HepG2 (cell line): ENCODE measurements at regions not wholly inside any gene's neighbourhood (a gene's known extent, or its start where the extent isn't known, plus 50 kb on each side); places are given as distances from the start of the nearest gene placed in this dataset.

ENCODE experiments used
- ATAC-seq: fragments of 200-7000 bp; cut with Tn5 transposase; 3 replicates; pipeline ENCODE4 v1.9.1; 2020; ENCODE audit warnings: mild to moderate bottlenecking, moderate library complexity
- BruUV-seq: library from RNA; stranded (reverse); fragments of 400-500 nt; replicated peaks from 2 replicates; lab custom pipeline; 2021; lab: Mats Ljungman, UMichigan
- CTCF ChIA-PET: fragments of 300-600 bp; formaldehyde crosslinking; extraction: SDS; loops from one replicate; lab custom pipeline; 2021; ENCODE audit warnings: low total read pairs, inconsistent platforms, low intra/inter-chr PET ratio; lab: Yijun Ruan, JAX
- POLR2A ChIA-PET: fragments of 350-600 bp; sonication (Branson Sonifier 250); formaldehyde crosslinking; loops from one replicate; lab custom pipeline; 2020; ENCODE audit warnings: antibody characterized with exemption, inconsistent platforms; lab: Yijun Ruan, JAX
- DNase-seq: peaks from one replicate; pipeline ENCODE4 v3.0.0-alpha.2; 2015; ENCODE audit warnings: low spot score
- FAIRE-seq: peaks from 3 replicates; lab custom pipeline; 2011; peaks lifted over from hg19 to GRCh38; lab: Jason Lieb, UNC
- H2AFZ ChIP-seq: one replicate; pipeline ENCODE4 v1.6.1; 2011; ENCODE audit warnings: low read length, inconsistent platforms
- H3K27ac ChIP-seq: fragments of 300-600 bp; 3 replicates; pipeline ENCODE4 v1.8.0; 2011; ENCODE audit warnings: mixed run types, mild to moderate bottlenecking, mixed read lengths, low read length, inconsistent platforms; ENCODE audit not compliant: insufficient read depth; ENCODE audit errors: extremely low read length
- H3K27me3 ChIP-seq, 2 experiments: fragments of 200-600 bp in 1 of 2; 2 replicates in 1 of 2; 3 replicates in 1 of 2; pipeline versions ENCODE4 v1.6.0 to v1.8.0; 2011; ENCODE audit warnings: low read length in 2 of 2, mild to moderate bottlenecking in 2 of 2, moderate library complexity in 2 of 2, inconsistent platforms in 1 of 2; ENCODE audit not compliant: insufficient read depth in 2 of 2, control insufficient read depth in 1 of 2
- H3K36me3 ChIP-seq, 2 experiments: fragments of 200-600 bp in 1 of 2; replicated peaks in 1 of 2; 2 replicates in 1 of 2; 3 replicates in 1 of 2; pipeline versions ENCODE4 v1.5.1 to v1.8.0; 2011; ENCODE audit warnings: low read length in 2 of 2, inconsistent platforms in 1 of 2; ENCODE audit not compliant: insufficient read depth in 2 of 2, control insufficient read depth in 1 of 2
- H3K4me1 ChIP-seq: 2 replicates; pipeline ENCODE4 v1.5.1; 2012; ENCODE audit warnings: low read length, inconsistent platforms; ENCODE audit not compliant: insufficient read depth
- H3K4me2 ChIP-seq: 2 replicates; pipeline ENCODE4 v1.6.0; 2011; ENCODE audit warnings: low read depth, low read length, inconsistent platforms
- H3K4me3 ChIP-seq, 3 experiments: fragments of 200-600 bp in 1 of 3; sonication (generic), shearing (Covaris generic) in 1 of 3; replicated peaks in 1 of 3; 2 replicates each; pipeline ENCODE4 v1.5.1; 2011 to 2016; ENCODE audit warnings: low read length in 3 of 3, inconsistent platforms in 2 of 3, low read depth in 2 of 3, mild to moderate bottlenecking in 2 of 3, control low read depth in 1 of 3, mixed read lengths in 1 of 3; ENCODE audit not compliant: insufficient read depth in 1 of 3
- H3K79me2 ChIP-seq: one replicate; pipeline ENCODE4 v1.6.1; 2011; ENCODE audit warnings: low read length, inconsistent platforms; ENCODE audit not compliant: insufficient read depth
- H3K9ac ChIP-seq: 2 replicates; pipeline ENCODE4 v1.6.0; 2011; ENCODE audit warnings: mild to moderate bottlenecking, low read depth, low read length, inconsistent platforms; ENCODE audit not compliant: insufficient read depth
- H3K9me3 ChIP-seq: 2 replicates; pipeline ENCODE4 v1.5.1; 2012; ENCODE audit warnings: mild to moderate bottlenecking, low read length
- H4K20me1 ChIP-seq: 2 replicates; pipeline ENCODE4 v1.6.0; 2011; ENCODE audit warnings: inconsistent platforms, mild to moderate bottlenecking, low read length, moderate library complexity; ENCODE audit not compliant: insufficient read depth
- CAMTA2 ChIP-seq: sonication (generic); formaldehyde crosslinking; IDR thresholded peaks from 2 replicates; pipeline ENCODE4 v1.4.0; 2020; ENCODE audit warnings: mild to moderate bottlenecking, missing genetic modification reagents, borderline replicate concordance
- DNMT3B ChIP-seq: conservative IDR thresholded peaks from 2 replicates; pipeline ENCODE4 v1.6.1; 2016; ENCODE audit warnings: missing biosample characterization, control low read depth
- DR1 ChIP-seq: sonication (generic); formaldehyde crosslinking; IDR thresholded peaks from 2 replicates; pipeline ENCODE4 v1.8.0; 2021; ENCODE audit warnings: mild to moderate bottlenecking, missing genetic modification reagents, inconsistent platforms
- KDM4B ChIP-seq: sonication (generic); formaldehyde crosslinking; IDR thresholded peaks from 2 replicates; pipeline ENCODE4 v1.4.0; 2020; ENCODE audit warnings: missing genetic modification reagents
- KMT2A ChIP-seq: sonication (generic); formaldehyde crosslinking; IDR thresholded peaks from 2 replicates; pipeline ENCODE4 v1.4.0; 2020; ENCODE audit warnings: missing genetic modification reagents
- NFIB ChIP-seq: sonication (generic); formaldehyde crosslinking; IDR thresholded peaks from 2 replicates; pipeline ENCODE4 v1.9.0; 2021; ENCODE audit warnings: missing genetic modification reagents, mild to moderate bottlenecking, borderline replicate concordance
- PLRG1 ChIP-seq: fragments of 450-650 bp; conservative IDR thresholded peaks from 2 replicates; pipeline ENCODE4 v1.6.1; 2016
- RAD21 ChIP-seq: fragments of 450-650 bp; formaldehyde crosslinking; IDR thresholded peaks from 2 replicates; pipeline ENCODE4 v1.5.0; 2020; ENCODE audit warnings: mild to moderate bottlenecking
- SMYD3 ChIP-seq: sonication (generic); formaldehyde crosslinking; IDR thresholded peaks from 2 replicates; pipeline ENCODE4 v1.8.1; 2023; ENCODE audit warnings: mild to moderate bottlenecking, missing genetic modification reagents
- ZNF143 ChIP-seq: sonication (generic); formaldehyde crosslinking; IDR thresholded peaks from 2 replicates; pipeline ENCODE4 v1.4.0; 2020; ENCODE audit warnings: missing genetic modification reagents
- ZNF160 ChIP-seq: sonication (generic); formaldehyde crosslinking; IDR thresholded peaks from 2 replicates; pipeline ENCODE4 v1.8.0; 2022; ENCODE audit warnings: mild to moderate bottlenecking, inconsistent platforms, missing genetic modification reagents
- ZNF234 ChIP-seq: sonication (generic); formaldehyde crosslinking; conservative IDR thresholded peaks from 2 replicates; pipeline ENCODE4 v1.5.1; 2020; ENCODE audit warnings: mild to moderate bottlenecking, missing genetic modification reagents
- ZNF44 ChIP-seq: sonication (generic); formaldehyde crosslinking; IDR thresholded peaks from 2 replicates; pipeline ENCODE4 v1.5.1; 2020; ENCODE audit warnings: mild to moderate bottlenecking, missing genetic modification reagents
- ZNF441 ChIP-seq: sonication (generic); formaldehyde crosslinking; IDR thresholded peaks from 2 replicates; pipeline ENCODE4 v1.7.0; 2021; ENCODE audit warnings: missing genetic modification reagents, borderline replicate concordance
- ZNF484 ChIP-seq: sonication (generic); formaldehyde crosslinking; IDR thresholded peaks from 2 replicates; pipeline ENCODE4 v1.5.1; 2020; ENCODE audit warnings: mild to moderate bottlenecking, low read depth, missing genetic modification reagents, borderline replicate concordance
- WGBS: methylation state at CpG from one replicate; pipeline ENCODE4 v1.1.6; 2017; ENCODE audit warnings: low lambda C conversion rate; 5-methylcytosine and 5-hydroxymethylcytosine counted together
- in situ Hi-C: cut with HindIII; loops from 2 replicates; pipeline ENCODE4 v1.10.0; 2017; ENCODE audit warnings: low pct_unique_long_range_greater_than_20kb; ENCODE audit not compliant: extremely low pct_ligation_motif_present
- intact Hi-C: fragments of 100-400 bp; cut with micrococcal nuclease; formaldehyde crosslinking; loops from one replicate; pipeline ENCODE4 v1.10.0; 2022; ENCODE audit not compliant: unreplicated experiment
- TF ChIP-seq, protein P1 (sequence below): sonication (generic); formaldehyde crosslinking; IDR thresholded peaks from 2 replicates; pipeline ENCODE4 v1.5.1; 2020; ENCODE audit warnings: missing genetic modification reagents, mild to moderate bottlenecking, borderline replicate concordance
- TF ChIP-seq, protein P2 (sequence below): sonication (generic); formaldehyde crosslinking; IDR thresholded peaks from 2 replicates; pipeline ENCODE4 v1.5.0; 2020; ENCODE audit warnings: missing genetic modification reagents, mild to moderate bottlenecking, borderline replicate concordance
- TF ChIP-seq, protein P3 (sequence below): sonication (generic); formaldehyde crosslinking; IDR thresholded peaks from 2 replicates; pipeline ENCODE4 v1.5.0; 2020; ENCODE audit warnings: mild to moderate bottlenecking, missing genetic modification reagents
- TF ChIP-seq, protein P4 (sequence below): sonication (generic); formaldehyde crosslinking; IDR thresholded peaks from 2 replicates; pipeline ENCODE4 v1.4.0; 2020; ENCODE audit warnings: mild to moderate bottlenecking, missing genetic modification reagents

DNA sequence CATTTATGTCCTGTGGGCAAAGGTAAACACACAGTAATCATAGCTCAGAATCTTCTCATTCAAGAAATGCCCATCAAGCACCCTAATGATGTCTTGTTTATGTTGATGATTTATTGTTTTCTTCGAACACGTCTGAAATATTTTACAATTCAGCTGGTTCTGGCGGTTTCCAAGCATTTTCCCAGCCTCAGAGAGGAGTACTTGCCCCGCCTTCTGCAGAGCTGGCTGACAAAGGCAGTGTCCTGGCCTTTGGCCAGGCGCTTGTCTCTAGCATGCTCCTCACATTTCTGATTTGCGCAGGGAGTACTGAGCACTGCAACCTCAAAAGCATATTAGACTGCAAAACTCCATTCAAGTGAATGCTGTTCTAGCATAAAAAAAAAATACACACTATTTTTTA, 314.2 kb upstream of the GNAI1 start:
- H3K4me1 ChIP-seq: peaks cover 3% of the 10 kb centered on the region; the same call in 1 of the 2 replicates
- TF ChIP-seq DNMT3B (CRISPR knock-in tag) (no peak), KDM4B (CRISPR knock-in tag) (no peak), ZNF44 (CRISPR knock-in tag) (no peak), ZNF160 (CRISPR knock-in tag) (no peak), SMYD3 (no peak), NFIB (CRISPR knock-in tag) (no peak), PLRG1 (no peak), CAMTA2 (CRISPR knock-in tag) (no peak), RAD21 (CRISPR knock-in tag) (no peak), ZNF234 (CRISPR knock-in tag) (no peak), KMT2A (CRISPR knock-in tag) (no peak), ZNF441 (no peak), ZNF143 (CRISPR knock-in tag) (no peak), ZNF484 (no peak), DR1 (CRISPR knock-in tag) (no peak)
- TF ChIP-seq, protein P1, sequence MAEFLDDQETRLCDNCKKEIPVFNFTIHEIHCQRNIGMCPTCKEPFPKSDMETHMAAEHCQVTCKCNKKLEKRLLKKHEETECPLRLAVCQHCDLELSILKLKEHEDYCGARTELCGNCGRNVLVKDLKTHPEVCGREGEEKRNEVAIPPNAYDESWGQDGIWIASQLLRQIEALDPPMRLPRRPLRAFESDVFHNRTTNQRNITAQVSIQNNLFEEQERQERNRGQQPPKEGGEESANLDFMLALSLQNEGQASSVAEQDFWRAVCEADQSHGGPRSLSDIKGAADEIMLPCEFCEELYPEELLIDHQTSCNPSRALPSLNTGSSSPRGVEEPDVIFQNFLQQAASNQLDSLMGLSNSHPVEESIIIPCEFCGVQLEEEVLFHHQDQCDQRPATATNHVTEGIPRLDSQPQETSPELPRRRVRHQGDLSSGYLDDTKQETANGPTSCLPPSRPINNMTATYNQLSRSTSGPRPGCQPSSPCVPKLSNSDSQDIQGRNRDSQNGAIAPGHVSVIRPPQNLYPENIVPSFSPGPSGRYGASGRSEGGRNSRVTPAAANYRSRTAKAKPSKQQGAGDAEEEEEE (CRISPR knock-in tag): no peak
- TF ChIP-seq, protein P2, sequence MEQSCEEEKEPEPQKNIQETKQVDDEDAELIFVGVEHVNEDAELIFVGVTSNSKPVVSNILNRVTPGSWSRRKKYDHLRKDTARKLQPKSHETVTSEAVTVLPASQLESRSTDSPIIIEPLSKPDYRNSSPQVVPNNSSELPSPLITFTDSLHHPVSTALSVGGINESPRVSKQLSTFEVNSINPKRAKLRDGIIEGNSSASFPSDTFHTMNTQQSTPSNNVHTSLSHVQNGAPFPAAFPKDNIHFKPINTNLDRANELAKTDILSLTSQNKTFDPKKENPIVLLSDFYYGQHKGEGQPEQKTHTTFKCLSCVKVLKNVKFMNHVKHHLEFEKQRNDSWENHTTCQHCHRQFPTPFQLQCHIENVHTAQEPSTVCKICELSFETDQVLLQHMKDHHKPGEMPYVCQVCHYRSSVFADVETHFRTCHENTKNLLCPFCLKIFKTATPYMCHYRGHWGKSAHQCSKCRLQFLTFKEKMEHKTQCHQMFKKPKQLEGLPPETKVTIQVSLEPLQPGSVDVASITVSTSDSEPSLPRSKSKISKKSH (CRISPR knock-in tag): no peak
- TF ChIP-seq, protein P3, sequence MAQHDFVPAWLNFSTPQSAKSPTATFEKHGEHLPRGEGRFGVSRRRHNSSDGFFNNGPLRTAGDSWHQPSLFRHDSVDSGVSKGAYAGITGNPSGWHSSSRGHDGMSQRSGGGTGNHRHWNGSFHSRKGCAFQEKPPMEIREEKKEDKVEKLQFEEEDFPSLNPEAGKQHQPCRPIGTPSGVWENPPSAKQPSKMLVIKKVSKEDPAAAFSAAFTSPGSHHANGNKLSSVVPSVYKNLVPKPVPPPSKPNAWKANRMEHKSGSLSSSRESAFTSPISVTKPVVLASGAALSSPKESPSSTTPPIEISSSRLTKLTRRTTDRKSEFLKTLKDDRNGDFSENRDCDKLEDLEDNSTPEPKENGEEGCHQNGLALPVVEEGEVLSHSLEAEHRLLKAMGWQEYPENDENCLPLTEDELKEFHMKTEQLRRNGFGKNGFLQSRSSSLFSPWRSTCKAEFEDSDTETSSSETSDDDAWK (CRISPR knock-in tag): no peak
- TF ChIP-seq, protein P4, sequence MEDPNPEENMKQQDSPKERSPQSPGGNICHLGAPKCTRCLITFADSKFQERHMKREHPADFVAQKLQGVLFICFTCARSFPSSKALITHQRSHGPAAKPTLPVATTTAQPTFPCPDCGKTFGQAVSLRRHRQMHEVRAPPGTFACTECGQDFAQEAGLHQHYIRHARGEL (CRISPR knock-in tag): no peak
- WGBS: 31% methylated on average over 6 of the region's 6 CpGs
- ChIA-PET POLR2A (no interaction called here), CTCF (no interaction called here)
- no peaks in the 10 kb centered on the region for H3K9me3 ChIP-seq
- in situ Hi-C loops: no loop called here
- no peaks in the 10 kb centered on the region for H4K20me1 ChIP-seq
- no peak overlapping the region for H3K27ac ChIP-seq
- no peak for FAIRE-seq
- ATAC-seq: no peak
- no peak overlapping the region for H3K4me2 ChIP-seq
- intact Hi-C loops: no loop called here
- no peak for DNase-seq
- no TSS peak for BruUV-seq
- H3K4me3 ChIP-seq: no peak overlapping the region
- H2AFZ ChIP-seq: no peak overlapping the region
- no peaks in the 10 kb centered on the region for H3K27me3 ChIP-seq
- no peaks in the 10 kb centered on the region for H3K36me3 ChIP-seq
- no peak overlapping the region for H3K9ac ChIP-seq
- H3K79me2 ChIP-seq: no peaks in the 10 kb centered on the region
